HAP-1 (cell line): ENCODE measurements at regions not wholly inside any gene's neighbourhood (a gene's known extent, or its start where the extent isn't known, plus 50 kb on each side); places are given as distances from the start of the nearest gene placed in this dataset.
"Not testable (repeated sequence)": the region's sequence is repeated elsewhere in the genome, so short reads cannot be mapped to it uniquely, and the experiment has no call there.

ENCODE experiments used
- DNase-seq, 2 experiments: peaks; one replicate each; pipeline ENCODE4 v3.0.0-alpha.2; 2016 to 2020; ENCODE audit warnings: low spot score in 2 of 2
- H3K27me3 ChIP-seq: fragments of 250-450 bp; sonication (Bioruptor Pico); 2 replicates; pipeline ENCODE4 v1.5.1; 2020; ENCODE audit warnings: low read depth, mild to moderate bottlenecking, moderate library complexity
- H3K36me3 ChIP-seq: fragments of 250-450 bp; sonication (Bioruptor Pico); replicated peaks from 2 replicates; pipeline ENCODE4 v1.5.1; 2020; ENCODE audit warnings: mild to moderate bottlenecking
- H3K4me1 ChIP-seq: fragments of 250-450 bp; sonication (Bioruptor Pico); 2 replicates; pipeline ENCODE4 v1.5.1; 2020; ENCODE audit warnings: mild to moderate bottlenecking
- H3K4me3 ChIP-seq: fragments of 250-450 bp; sonication (Bioruptor Pico); 2 replicates; pipeline ENCODE4 v1.5.1; 2020; ENCODE audit warnings: mild to moderate bottlenecking, moderate library complexity
- H3K9me3 ChIP-seq: fragments of 250-450 bp; sonication (Bioruptor Pico); 2 replicates; pipeline ENCODE4 v1.5.1; 2020; ENCODE audit warnings: mild to moderate bottlenecking, moderate library complexity
- in situ Hi-C: fragments of 300-500 bp; cut with MboI; formaldehyde crosslinking; loops from 3 replicates; pipeline ENCODE4 v1.14.3; 2020; ENCODE audit warnings: low sequenced_read_pairs, inconsistent platforms, mixed read lengths

DNA sequence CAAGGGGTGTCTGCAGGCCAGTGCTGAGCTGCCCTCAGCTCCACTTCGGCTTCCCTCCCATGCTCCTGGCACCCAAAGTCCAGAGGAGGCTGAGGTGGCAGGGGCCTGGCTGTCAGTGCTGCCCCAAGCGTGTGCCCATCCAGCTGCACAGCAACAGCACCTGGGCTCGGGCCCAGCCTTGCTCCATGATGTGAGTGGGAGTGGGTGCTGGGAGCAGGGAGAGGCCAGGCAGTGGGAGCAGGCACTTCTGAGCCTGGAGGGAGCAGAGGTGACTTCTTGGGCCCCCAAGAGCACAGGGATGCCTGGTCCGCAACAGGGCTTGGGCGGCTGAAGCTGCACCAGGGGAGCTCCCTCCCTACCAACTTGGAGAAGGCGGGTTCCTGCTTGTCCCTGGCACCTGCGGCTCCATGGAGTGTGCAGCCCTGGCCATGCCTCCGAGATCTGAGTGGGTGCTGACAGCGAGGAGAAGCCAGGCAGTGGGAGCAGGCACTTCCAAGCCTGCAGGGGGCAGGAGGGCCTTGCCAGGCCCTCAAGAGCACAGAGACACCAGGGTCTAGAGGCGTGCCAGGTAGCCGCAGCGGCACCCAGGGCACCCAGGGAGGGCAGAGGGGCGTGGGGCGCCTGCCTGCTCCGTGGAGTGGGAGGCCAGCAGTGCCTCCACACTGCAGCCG lies 366.7 kb upstream of the SGO1 start:
- no peaks in the 10 kb centered on the region for H3K4me1 ChIP-seq
- H3K9me3 ChIP-seq, result no peaks in the 10 kb centered on the region
- H3K4me3 ChIP-seq, result no peak overlapping the region
- in situ Hi-C loops, result no loop called here
- no peaks in the 10 kb centered on the region for H3K36me3 ChIP-seq
- DNase-seq, result no peak
- H3K27me3 ChIP-seq, result no peaks in the 10 kb centered on the region

DNA sequence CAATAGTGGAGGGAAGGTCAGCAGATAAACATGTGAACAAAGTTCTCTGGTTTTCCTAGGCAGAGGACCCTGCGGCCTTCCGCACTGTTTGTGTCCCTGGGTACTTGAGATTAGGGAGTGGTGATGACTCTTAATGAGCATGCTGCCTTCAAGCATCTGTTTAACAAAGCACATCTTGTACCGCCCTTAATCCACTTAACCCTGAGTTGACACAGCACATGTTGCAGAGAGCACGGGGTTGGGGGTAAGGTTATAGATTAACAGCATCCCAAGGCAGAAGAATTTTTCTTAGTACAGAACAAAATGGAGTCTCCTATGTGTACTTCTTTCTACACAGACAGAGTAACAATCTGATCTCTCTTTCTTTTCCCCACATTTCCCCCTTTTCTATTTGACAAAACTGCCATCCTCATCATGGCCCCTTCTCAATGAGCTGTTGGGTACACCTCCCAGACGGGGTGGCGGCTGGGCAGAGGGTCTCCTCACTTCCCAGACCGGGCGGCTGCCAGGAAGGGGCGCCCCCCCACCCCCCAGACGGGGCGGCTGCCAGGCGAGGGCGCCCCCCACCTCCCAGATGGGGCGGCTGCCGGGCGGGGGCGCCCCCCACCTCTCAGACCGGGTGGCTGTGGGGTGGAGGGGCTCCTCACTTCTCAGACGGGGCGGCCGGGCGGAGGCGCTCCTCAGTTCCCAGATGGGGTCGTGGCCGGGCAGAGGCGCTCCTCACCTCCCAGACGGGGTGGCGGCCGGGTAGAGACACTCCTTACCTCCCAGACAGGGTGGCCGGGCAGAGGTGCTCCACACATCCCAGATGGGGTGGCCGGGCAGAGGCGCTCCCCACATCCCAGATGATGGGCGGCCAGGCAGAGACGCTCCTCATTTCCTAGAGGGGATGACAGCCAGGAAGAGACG lies 361.6 kb upstream of the SGO1 start:
- in situ Hi-C loops, H3K4me3 ChIP-seq, H3K4me1 ChIP-seq, H3K27me3 ChIP-seq, H3K9me3 ChIP-seq, H3K36me3 ChIP-seq: not testable (repeated sequence)
- peak in 1 of 2 experiments; percentile 10 for DNase-seq

DNA sequence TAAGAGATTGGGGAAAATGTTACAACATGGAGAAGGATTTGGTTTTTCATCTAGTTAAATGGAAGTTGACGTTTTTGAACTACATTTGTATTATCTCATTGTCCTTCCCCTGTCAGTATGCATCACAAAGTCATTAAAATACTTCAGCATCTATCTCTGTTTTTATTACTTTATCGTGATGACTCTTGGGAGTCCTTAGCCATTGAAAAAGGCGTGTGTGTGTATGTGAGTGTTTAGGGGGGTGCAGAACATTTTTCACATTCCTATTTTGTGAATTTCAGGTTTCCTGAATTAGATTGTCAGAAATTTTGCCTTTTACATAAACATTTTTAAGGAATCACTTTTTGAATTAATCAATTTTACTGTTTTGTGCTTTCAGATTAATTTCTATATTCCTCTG lies 360.6 kb upstream of the SGO1 start:
- in situ Hi-C loops, result no loop called here
- DNase-seq, result no peak
- no peaks in the 10 kb centered on the region for H3K9me3 ChIP-seq
- H3K4me3 ChIP-seq, result no peak overlapping the region
- H3K4me1 ChIP-seq, result no peaks in the 10 kb centered on the region
- H3K27me3 ChIP-seq, result no peaks in the 10 kb centered on the region
- no peaks in the 10 kb centered on the region for H3K36me3 ChIP-seq

DNA sequence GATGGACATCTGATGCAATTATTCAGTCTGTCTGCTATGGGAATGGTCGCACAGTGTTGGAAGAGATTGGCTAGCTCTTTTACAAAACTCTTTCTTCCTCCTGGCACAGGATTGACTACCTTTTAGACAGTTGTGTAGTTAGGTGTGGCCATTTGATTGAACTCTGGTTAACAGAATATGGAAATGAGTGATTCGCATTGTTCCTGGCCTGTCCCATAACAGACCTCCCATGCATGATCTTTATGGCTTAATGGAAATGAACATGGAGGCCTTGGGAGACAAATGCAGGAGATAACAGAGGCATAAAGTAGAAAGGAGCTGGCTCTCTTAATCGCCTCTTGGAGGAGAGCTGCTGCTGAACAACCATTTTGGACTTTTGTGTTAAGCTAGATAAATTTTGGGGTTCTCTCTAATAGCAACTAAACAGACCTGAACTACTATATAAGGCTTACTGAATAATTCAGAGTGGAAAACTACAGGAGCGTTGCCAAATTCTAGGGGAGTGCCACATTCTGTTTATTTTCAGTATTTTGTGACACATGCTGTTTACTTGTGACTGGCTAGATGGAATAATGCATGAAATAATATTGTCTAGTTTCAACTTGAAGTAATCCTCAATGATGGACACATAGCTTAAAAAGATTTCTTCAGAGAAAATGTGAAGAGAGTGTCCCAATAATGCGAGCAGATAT lies 357.7 kb upstream of the SGO1 start:
- Histone ChIP-seq H3K27me3 (no peaks in the 10 kb centered on the region), H3K4me1 (no peaks in the 10 kb centered on the region), H3K36me3 (no peaks in the 10 kb centered on the region), H3K4me3 (no peak overlapping the region), H3K9me3 (no peaks in the 10 kb centered on the region)
- in situ Hi-C loops, result no loop called here
- DNase-seq, result no peak

DNA sequence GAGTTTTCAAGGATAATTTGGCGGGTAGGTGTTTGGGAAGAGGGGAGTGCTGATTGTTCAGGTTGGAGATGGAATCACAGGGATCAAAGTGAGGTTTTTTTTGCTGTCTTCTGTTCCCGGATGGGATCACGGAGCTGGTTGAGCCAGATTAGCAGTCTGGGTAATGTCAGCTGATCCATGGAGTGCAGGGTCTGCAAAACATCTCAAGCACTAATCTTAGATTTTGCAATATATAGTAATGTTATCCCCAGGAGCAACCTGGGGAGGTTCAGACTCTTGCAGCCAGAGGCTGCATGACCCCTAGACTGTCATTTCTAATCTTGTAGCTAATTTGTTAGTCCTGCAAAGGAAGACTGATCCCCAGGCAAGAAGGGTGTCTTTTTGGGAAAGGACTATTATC lies 354.1 kb upstream of the SGO1 start:
- Histone ChIP-seq H3K9me3 (no peaks in the 10 kb centered on the region), H3K36me3 (no peaks in the 10 kb centered on the region), H3K27me3 (no peaks in the 10 kb centered on the region), H3K4me1 (no peaks in the 10 kb centered on the region), H3K4me3 (no peak overlapping the region)
- in situ Hi-C loops, result no loop called here
- DNase-seq, result no peak

DNA sequence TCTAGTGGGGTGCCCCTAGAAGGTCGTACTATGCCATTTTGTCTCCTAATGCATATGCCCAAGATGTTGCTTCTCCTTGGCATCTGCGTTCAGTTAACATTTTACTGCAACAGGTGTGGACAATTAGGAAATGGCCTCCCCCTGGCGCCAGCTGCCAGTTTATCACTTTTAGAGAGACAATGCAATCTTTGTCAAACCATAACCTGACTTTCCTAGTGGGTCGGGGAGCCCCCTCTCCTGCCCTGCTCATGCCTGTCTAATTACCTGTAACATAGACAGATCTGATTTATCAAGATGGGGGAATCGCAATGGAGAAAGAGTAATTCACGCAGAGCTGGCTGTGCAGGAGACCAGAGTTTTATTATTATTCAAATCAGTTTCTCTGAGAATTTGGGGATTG lies 353.7 kb upstream of the SGO1 start:
- Histone ChIP-seq H3K27me3 (no peaks in the 10 kb centered on the region), H3K36me3 (no peaks in the 10 kb centered on the region), H3K9me3 (no peaks in the 10 kb centered on the region), H3K4me3 (no peak overlapping the region), H3K4me1 (no peaks in the 10 kb centered on the region)
- no peak for DNase-seq
- in situ Hi-C loops, result no loop called here

DNA sequence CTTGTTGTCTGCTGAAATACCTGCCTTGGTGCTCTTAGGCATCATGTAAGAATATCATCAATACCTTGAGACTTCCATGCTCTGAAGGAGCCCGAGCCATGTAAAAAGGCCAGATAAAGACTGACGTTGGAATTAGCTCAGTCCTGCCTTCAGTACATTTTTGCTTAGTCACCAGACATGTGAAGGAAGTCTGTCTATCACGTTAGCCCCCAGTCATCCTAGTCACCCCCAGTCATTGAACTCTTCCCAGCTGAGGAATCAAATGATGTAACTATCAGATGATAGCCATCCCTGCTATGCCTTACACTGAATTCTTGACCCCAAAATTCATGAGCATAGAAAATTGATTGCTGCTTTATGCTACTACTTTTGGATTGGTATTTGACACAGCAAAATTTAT lies 351.2 kb upstream of the SGO1 start:
- Histone ChIP-seq H3K27me3 (no peaks in the 10 kb centered on the region), H3K36me3 (no peaks in the 10 kb centered on the region), H3K4me1 (no peaks in the 10 kb centered on the region), H3K4me3 (no peak overlapping the region), H3K9me3 (no peaks in the 10 kb centered on the region)
- DNase-seq, result no peak
- in situ Hi-C loops, result no loop called here

DNA sequence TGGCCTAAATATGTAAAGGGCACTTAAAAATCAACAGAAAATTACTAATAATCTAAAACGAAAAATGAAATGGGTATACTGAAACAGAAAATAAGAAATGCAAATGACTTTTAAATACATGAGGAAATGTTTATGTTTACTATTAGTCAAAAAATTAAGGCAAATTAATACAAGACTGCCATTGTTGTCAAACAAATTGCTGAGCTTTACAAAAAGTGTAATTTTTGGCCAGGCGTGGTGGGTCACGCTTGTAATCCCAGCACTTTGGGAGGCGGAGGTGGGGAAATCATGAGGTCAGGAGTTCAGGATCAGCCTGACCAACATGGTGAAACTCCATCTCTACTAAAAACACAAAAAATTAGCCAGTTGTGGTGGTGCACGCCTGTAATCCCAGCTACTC lies 343.9 kb upstream of the SGO1 start:
- Histone ChIP-seq H3K27me3 (no peaks in the 10 kb centered on the region), H3K4me1 (no peaks in the 10 kb centered on the region), H3K4me3 (no peak overlapping the region), H3K36me3 (no peaks in the 10 kb centered on the region), H3K9me3 (no peaks in the 10 kb centered on the region)
- no peak for DNase-seq
- in situ Hi-C loops, result no loop called here

DNA sequence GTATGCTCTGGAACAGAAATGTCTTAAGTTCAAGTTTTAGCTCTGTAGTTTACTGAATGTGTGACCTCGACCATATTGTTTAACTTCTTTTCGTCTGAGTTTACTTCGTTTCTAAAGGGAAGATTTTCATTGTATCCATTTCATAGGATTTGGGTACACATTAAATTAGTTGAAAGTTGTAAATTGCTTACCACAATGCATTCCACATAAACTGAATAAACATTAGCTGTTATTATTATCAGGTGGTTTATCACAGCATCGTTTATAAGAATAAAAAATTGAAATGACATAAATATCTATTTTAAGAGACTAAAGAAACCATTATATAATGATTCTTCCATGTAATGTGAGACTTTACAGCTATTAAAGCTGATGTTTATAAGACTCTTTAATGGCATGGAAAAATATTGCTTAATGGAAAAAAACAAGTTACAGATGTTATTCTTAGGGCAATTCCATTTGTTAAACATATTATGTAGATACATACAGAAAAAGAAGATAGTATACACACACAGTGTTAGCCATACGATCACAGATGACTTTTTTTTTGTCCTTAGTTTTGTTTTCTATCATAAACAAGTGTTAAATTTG lies 342.3 kb upstream of the SGO1 start:
- in situ Hi-C loops, result no loop called here
- no peaks in the 10 kb centered on the region for H3K9me3 ChIP-seq
- no peak for DNase-seq

DNA sequence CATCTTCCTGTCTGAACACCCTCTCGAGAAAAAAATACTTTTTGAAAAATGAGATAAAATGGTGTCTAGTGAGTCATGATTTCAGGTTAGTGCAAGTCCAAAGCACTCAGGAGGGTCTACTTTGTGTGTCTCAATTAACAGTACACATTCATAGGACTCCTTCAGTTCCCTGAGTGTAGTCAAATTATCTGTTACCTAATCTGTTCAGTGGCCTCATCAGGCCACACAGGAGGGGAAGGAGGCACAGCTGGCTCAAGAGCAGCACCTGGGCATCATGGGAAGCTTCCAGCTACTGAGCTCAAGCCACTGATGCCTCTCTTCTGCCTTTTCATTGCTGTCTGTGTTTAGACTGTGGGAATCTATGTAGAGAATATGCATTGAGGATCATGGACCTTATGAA lies 341.4 kb upstream of the SGO1 start:
- Histone ChIP-seq H3K4me3 (no peak overlapping the region), H3K4me1 (no peaks in the 10 kb centered on the region), H3K36me3 (no peaks in the 10 kb centered on the region), H3K9me3 (no peaks in the 10 kb centered on the region), H3K27me3 (no peaks in the 10 kb centered on the region)
- in situ Hi-C loops, result no loop called here
- DNase-seq, result no peak

More for the DNA sequence above, 342.3 kb upstream of the SGO1 start:
- H3K27me3 ChIP-seq, result no peaks in the 10 kb centered on the region
- no peak overlapping the region for H3K4me3 ChIP-seq
- no peaks in the 10 kb centered on the region for H3K36me3 ChIP-seq
- H3K4me1 ChIP-seq, result no peaks in the 10 kb centered on the region

DNA sequence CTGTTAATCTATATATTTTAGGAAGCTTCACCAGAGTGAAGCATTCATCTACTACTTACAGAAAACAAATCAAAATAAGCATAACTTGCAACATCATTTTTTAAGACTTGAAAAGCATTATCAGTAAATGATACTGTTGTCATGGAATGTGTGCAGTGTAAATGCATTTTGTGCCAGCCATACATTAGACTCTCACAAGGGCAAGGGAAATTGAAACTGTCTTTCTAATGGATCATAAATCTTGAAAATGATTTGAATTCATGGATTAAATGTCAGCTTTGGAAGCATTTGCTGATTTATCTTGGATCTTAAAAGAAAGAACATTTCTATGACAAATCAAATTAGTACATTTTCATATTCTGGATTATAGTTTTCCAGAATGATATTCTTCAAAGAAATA lies 338.3 kb upstream of the SGO1 start:
- Histone ChIP-seq H3K36me3 (no peaks in the 10 kb centered on the region), H3K4me1 (no peaks in the 10 kb centered on the region), H3K4me3 (no peak overlapping the region), H3K9me3 (no peaks in the 10 kb centered on the region), H3K27me3 (no peaks in the 10 kb centered on the region)
- in situ Hi-C loops, result loop anchor here (25.0 kb wide), 3 partner anchors 413 to 1363 kb away; no protein-coding TSS in a partner anchor
- no peak for DNase-seq

DNA sequence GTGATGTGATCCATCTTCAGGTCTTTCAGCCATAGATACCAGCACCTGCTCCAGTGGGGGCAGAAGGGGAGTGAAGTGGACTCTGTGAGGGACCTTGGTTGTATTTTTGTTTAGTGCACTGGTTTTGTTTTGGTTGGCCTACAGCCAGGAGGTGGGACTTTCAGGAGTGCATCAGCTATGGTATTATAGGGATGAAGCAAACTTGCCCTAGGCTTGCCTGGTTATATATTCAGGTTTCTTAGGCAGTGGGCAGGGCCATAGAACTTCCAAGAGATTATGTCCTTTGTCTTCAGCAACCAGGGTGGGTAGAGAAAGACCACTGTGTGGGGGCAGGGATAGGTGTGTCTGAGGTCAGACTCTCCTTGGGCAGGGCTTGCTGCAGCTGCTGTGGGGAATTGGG lies 337.3 kb upstream of the SGO1 start:
- Histone ChIP-seq H3K4me1 (no peaks in the 10 kb centered on the region), H3K9me3 (no peaks in the 10 kb centered on the region), H3K36me3 (no peaks in the 10 kb centered on the region), H3K27me3 (no peaks in the 10 kb centered on the region), H3K4me3 (no peak overlapping the region)
- in situ Hi-C loops, result loop anchor here (25.0 kb wide), 3 partner anchors 414 to 1364 kb away; no protein-coding TSS in a partner anchor
- DNase-seq, result no peak

DNA sequence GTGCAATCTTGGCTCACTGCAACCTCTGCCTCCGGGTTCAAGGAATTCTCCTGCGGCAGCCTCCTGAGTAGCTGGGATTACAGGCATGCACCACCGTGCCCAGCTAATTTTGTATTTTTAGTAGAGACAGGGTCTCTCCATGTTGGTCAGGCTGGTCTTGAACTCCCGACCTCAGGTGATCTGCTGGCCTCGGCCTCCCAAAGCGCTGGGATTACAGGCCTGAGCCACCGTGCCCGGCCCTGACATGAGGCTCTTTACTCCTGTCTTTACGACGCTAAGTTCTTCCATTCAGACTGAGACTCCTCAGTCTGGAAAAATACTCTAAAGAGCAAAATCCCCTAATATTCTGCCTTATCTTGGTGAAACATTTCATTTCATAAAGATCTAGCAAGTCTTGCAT lies 331.3 kb upstream of the SGO1 start:
- not testable (repeated sequence) for DNase-seq, H3K9me3 ChIP-seq, H3K4me1 ChIP-seq, H3K36me3 ChIP-seq, H3K27me3 ChIP-seq, H3K4me3 ChIP-seq
- in situ Hi-C loops, result loop anchor here (25.0 kb wide), 3 partner anchors 420 to 1370 kb away; no protein-coding TSS in a partner anchor
